GM10248 (cell line): ENCODE measurements at regions not wholly inside any gene's neighbourhood (a gene's known extent, or its start where the extent isn't known, plus 50 kb on each side); places are given as distances from the start of the nearest gene placed in this dataset.

Experiments used
- CTCF ChIA-PET: fragments of 300-600 bp; sonication (Branson Sonifier 250); formaldehyde crosslinking; extraction: SDS; loops from one replicate; lab custom pipeline; 2021; ENCODE audit warnings: antibody characterized with exemption; lab: Yijun Ruan, JAX
- POLR2A ChIA-PET: fragments of 350-650 bp; sonication (Branson Sonifier 250); formaldehyde crosslinking; extraction: SDS; loops from one replicate; lab custom pipeline; 2020; ENCODE audit warnings: antibody characterized with exemption; lab: Yijun Ruan, JAX
- DNase-seq: peaks from one replicate; pipeline ENCODE4 v3.0.0; 2012; ENCODE audit errors: extremely low spot score
- CTCF ChIP-seq: IDR thresholded peaks from 2 replicates; pipeline ENCODE4 v1.5.1; 2012; ENCODE audit warnings: mild to moderate bottlenecking, low read depth; ENCODE audit errors: extremely low read depth, missing control alignments, control extremely low read depth

GRCh38 chr20:7015257-7015656 lies 247.8 kb downstream of the BMP2 start:
- TF ChIP-seq CTCF, result no peak
- POLR2A ChIA-PET, result no interaction called here
- CTCF ChIA-PET, result no interaction called here
- no peak for DNase-seq

GRCh38 chr20:7022597-7022996 lies 255.1 kb downstream of the BMP2 start:
- no peak for TF ChIP-seq CTCF
- no peak for DNase-seq
- POLR2A ChIA-PET, result no interaction called here
- CTCF ChIA-PET, result interaction anchor here (0.6 kb wide), 1 partner anchor 9 kb away, joined by 3 read pairs; no protein-coding TSS in a partner anchor

GRCh38 chr20:7025635-7026034 lies 258.1 kb downstream of the BMP2 start:
- no peak for TF ChIP-seq CTCF
- DNase-seq, result no peak
- POLR2A ChIA-PET, result no interaction called here
- CTCF ChIA-PET, result no interaction called here

GRCh38 chr20:7029019-7029418 lies 261.5 kb downstream of the BMP2 start:
- DNase-seq, result no peak
- CTCF ChIA-PET, result no interaction called here
- no peak for TF ChIP-seq CTCF
- POLR2A ChIA-PET, result no interaction called here

GRCh38 chr20:7031222-7031621 lies 263.7 kb downstream of the BMP2 start:
- POLR2A ChIA-PET, result interaction anchor here (0.6 kb wide), 1 partner anchor 460 kb away, joined by 4 read pairs; no protein-coding TSS in a partner anchor
- TF ChIP-seq CTCF, result no peak
- CTCF ChIA-PET, result interaction anchor here (1.3 kb wide), 1 partner anchor 32 kb away, joined by 3 read pairs; no protein-coding TSS in a partner anchor
- DNase-seq, result no peak

- TF ChIP-seq CTCF, result no peak
- CTCF ChIA-PET, result no interaction called here
- DNase-seq, result no peak
- POLR2A ChIA-PET, result no interaction called here
Observed at GRCh38 chr20:7038029-7038428, 270.5 kb downstream of the BMP2 start.

- no peak for DNase-seq
- CTCF ChIA-PET, result no interaction called here
- no peak for TF ChIP-seq CTCF
- POLR2A ChIA-PET, result no interaction called here
Observed at GRCh38 chr20:7057611-7058010, 290.1 kb downstream of the BMP2 start.
